GM18517 (cell line): ENCODE measurements at regions not wholly inside any gene's neighbourhood (a gene's known extent, or its start where the extent isn't known, plus 50 kb on each side); places are given as distances from the start of the nearest gene placed in this dataset.
"Not testable (repeated sequence)": the region's sequence is repeated elsewhere in the genome, so short reads cannot be mapped to it uniquely, and the experiment has no call there.

Experiments used
- ATAC-seq: cut with Tn5 transposase; IDR thresholded peaks from one replicate; pipeline ENCODE4 v1.9.1; 2021; ENCODE audit warnings: mild to moderate bottlenecking, moderate library complexity; ENCODE audit not compliant: unreplicated experiment

DNA sequence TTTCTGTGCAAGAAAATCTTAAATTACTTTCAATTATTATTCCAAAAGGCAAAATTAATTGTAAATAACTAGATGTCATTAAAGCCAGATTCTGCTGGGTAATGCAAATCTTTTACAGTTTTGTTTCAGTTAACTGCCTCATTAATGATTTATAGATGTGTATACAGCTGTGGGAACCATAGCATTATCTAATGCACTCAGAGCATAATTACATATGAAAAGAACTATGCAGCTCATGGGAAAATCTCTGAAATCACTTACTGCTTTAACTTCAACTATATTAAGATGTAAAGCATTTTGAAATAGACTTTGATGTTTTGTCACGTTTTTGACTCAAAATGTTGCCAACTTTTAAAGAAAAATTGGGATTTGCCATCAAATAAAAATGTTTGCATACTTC lies 630.3 kb upstream of the KLHL4 start:
- no peak for ATAC-seq

GRCh38 chrX:86910027-86910426 lies 607.6 kb upstream of the KLHL4 start:
- ATAC-seq: no peak

DNA sequence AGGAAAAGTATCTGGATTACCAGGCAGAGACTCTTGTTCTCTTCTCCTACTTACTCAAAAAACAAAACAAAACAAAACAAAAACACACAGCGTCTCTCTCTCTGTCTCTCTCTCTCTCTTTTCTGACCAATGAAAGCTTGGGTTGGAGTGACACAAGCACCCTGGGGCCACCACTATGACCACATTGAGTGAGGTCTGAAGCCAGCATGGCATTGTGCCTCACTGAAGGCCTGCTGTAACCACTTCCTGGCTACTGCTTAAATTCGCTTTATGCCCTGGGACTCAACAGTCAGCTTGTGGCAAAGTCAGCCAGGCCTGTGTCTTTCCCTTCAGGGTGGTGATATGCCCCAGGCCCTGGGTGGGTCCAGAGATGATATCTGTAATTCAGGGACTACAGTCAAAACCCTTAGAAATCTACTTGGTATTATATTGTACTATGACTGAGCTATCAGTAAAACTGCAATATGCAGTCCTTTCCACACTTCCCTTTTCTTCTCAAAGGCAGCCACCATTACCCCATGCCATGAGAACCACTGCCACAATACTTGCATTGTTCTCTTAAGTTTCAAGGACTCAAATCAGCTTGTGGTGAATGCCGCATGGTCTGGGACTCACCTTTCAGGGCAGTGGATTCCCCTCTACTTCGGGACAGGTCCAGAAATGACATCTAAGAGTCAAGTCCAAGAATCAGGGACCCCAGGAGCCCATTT lies 606.8 kb upstream of the KLHL4 start:
- ATAC-seq: no peak

GRCh38 chrX:86914569-86914968 lies 603.0 kb upstream of the KLHL4 start:
- ATAC-seq: no peak

- no peak for ATAC-seq
Observed at GRCh38 chrX:86917959-86918358, 599.6 kb upstream of the KLHL4 start.

DNA sequence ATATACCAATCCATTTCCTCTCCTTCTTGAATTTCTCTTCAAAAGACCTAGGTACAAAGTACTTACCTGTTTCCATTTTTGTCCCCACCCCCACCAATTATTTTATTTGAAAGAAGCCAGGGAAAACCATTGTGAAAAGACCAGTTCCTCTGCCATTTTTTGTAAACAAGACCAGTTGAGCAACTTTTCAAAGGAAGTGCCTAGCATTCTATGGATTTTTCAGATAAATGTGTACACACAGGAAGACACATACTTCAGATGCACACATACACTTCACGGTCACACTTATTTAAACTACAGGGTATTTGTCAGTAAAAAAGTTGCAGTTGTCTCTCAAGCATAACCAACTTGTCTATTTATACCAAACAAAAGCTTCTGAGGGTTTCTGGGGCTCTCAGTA lies 587.2 kb upstream of the KLHL4 start:
- ATAC-seq: no peak

DNA sequence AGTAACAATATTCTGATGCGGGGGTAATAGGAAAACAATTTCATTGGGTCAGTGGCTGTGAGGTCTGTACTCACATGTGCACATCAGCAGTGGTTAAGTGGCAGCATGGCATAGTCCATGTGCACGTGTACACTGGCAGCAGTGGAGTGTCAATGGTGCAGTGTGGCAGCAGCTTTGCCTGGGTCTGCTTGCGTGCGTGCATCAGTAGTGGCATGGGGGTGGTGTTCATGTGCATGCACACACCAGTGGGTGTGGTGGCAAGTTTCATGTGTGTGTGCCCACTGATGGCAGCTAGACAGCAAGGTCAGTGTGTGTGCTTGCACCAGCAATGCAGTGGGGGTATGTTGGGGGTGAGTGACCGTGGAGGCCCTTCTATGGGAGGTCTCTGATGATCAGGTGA lies 581.6 kb upstream of the KLHL4 start:
- ATAC-seq: no peak

DNA sequence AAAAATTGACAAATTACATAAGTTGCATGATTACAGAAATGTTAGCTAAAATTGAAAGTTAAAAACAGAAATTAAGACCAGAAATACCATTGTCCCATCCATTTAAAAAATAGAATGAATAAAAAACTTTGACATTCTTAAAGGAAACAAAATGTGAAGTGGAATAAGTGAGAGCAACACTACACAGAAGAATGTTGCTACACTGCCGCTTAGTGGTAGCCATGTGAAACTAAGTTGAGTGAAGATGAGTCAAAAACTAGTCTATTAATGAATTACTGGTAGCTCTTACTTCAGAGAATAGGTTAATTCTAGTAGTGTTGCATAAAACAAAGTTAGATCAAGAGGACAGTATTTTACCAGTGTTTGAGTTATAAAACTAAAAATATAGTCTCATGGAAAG lies 571.0 kb upstream of the KLHL4 start:
- ATAC-seq: peak; percentile 94

GRCh38 chrX:86964321-86964720 lies 553.3 kb upstream of the KLHL4 start:
- no peak for ATAC-seq

DNA sequence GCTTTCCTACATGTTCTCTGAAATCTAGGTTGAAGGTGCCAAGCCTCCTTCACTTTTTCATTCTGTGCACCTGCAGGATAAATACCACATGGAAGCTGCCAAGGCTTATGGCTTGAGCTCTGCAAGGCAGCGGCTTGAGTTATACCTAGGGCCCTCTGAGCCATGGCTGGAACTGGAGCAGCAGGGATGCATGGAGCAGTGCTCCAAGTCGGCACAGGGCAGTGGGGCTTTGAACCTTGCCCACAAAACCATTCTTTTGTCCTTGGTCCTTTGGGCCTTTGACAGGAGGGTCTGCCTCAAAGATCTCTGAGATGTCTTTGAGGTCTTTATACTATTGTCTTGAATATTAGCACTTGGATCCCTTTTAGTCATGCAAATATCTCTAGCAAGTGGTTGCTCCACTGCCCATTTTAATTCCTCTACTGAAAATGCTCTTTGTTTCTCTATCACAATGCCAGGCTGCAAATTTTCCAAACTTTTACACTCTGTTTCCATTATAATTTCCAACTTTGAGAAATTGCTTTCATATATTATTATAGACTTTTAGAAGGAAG lies 536.2 kb upstream of the KLHL4 start:
- ATAC-seq: no peak

DNA sequence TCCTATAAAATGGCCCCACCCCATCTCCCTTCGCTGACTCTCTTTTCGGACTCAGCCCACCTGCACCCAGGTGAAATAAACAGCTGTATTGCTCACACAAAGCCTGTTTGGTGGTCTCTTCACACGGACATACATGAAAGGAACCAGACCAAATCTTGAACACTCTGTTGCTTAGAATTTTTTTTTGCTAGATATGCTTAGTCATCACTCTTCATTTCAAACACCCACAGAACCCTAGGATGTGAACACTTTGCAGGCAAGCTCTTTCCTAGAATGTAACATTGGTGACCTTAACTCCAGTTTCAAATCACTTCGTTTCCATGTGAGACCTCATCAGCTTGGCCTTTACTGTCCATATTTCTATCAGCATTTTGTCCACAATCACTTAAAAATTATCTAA lies 530.3 kb upstream of the KLHL4 start:
- not testable (repeated sequence) for ATAC-seq

DNA sequence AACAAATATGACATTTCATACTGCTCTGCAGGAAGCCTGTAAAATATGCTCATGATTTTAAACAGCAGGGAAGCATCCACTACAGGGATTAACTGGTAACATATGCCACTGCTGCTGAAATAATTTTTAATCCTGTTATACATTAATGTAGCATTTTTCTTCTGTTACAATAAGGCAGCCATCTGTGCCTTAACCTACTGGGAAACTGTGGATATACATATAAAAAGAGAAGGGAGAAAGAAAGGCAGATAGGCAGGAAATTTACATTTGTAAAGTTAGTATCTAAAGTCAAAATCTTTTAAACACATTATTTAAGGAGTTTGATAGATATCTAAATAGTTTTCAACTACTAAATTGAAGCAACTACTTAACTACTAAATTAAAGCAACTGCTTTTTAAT lies 514.6 kb upstream of the KLHL4 start:
- no peak for ATAC-seq

DNA sequence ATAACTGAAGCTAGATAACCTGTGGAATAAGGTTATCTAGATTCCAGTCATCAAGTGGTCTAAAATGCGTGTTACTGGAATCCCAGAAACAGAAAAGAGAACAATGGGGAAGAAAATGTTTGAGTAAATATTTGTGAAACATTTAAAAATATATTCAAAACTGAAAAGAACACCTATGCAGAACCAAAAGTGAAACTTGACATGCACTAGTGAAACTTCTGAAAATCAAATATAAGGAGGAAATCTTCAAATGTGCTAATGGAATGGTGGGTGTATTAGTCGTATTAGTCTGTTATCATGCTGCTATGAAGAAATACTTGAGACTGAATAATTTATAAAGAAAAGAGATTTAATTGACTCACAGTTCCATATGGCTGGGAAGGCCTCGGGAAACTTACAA lies 512.4 kb upstream of the KLHL4 start:
- ATAC-seq: no peak

DNA sequence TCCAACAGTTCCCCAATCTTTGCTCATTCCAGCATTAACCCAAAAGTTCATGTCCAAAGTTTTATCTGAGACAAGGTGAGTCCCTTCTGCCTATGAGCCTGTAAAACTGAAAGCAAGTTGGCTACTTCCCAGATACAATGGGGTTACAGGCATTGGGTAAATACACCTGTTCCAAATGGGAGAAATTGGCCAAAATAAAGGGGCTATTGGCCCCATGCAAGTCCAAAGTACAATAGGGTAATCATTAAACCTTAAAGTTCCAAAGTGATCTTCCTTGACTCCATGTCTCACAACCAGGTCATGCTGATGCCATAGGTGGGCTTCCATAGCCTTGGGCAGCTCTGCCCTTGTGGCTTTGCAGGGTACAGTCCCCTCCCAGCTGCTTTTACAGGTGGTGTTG lies 511.7 kb upstream of the KLHL4 start:
- no peak for ATAC-seq

DNA sequence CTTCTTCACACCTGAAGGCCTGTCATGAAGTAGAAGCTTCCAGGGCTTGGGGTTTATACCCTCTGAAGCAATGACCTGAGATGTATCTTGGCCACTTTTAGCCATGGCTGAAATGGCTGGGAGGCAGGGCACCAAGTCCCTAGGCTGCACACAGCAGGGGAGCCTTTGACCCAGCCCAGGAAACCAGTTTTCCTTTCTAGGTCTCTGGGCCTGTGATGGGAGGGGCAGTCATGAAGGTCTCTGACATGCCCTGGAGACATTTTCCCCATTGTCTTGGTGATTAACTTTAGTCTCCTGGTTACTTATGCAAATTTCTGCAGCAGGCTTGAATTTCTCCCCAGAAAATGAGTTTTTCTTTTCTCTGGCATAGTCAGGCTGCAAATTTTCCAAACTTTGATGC lies 511.0 kb upstream of the KLHL4 start:
- ATAC-seq: no peak

- no peak for ATAC-seq
Observed at GRCh38 chrX:87017210-87017609, 500.4 kb upstream of the KLHL4 start.

DNA sequence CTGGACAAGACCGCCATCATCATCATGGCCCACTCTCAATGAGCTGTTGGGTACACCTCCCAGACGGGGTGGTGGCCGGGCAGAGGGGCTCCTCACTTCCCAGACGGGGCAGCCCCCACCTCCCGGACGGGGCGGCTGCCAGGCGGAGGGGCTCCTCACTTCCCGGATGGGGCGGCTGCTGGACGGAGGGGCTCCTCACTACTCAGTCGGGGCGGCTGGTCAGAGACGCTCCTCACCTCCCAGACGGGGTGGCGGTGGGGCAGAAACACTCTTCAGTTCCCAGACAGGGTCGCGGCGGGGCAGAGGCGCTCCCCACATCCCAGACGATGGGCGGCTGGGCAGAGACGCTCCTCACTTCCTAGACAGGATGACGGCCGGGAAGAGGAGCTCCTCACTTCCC lies 484.5 kb upstream of the KLHL4 start:
- not testable (repeated sequence) for ATAC-seq

GRCh38 chrX:87045352-87045751 lies 472.2 kb upstream of the KLHL4 start:
- ATAC-seq: no peak

DNA sequence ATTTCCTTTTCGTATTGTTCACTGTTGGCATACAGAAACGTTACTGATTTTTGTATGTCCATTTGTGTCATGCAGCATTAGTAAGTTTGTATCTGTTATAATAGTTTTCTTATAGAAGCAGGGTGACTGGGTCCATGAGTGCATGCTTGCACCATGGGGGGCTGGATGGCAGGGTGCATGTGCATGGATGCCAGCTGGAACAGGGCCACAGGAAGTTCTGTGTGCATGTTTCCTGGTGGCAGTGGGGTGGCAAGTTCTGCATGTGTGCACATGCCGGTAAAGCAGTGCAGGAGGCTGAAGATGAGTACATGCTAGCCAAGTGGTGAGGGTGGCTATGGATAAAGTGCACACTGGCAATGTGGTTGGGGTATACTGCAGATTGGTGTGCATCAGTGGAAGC lies 468.0 kb upstream of the KLHL4 start:
- ATAC-seq: no peak

DNA sequence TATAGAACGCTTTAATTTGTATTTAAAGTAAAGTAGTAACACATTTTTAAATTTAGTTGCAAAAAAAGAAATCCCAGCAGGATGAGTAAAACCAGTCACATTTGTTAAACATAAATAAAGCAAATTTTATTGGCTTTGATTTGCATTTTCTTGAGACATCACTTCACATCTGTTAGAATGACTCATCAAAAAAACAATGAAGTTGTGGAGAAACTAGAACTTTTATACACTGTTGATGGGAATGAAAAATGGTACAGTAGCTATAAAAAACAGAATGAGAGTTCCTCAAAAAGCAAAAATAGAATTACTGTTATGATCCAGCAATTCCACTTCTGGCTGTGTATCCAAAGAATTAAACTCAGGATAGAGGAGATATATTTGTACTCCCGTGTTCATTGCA lies 454.0 kb upstream of the KLHL4 start:
- no peak for ATAC-seq

GRCh38 chrX:87064502-87064901 lies 453.1 kb upstream of the KLHL4 start:
- ATAC-seq: no peak

- ATAC-seq: no peak
Observed at GRCh38 chrX:87067795-87068369, 449.7 kb upstream of the KLHL4 start.

DNA sequence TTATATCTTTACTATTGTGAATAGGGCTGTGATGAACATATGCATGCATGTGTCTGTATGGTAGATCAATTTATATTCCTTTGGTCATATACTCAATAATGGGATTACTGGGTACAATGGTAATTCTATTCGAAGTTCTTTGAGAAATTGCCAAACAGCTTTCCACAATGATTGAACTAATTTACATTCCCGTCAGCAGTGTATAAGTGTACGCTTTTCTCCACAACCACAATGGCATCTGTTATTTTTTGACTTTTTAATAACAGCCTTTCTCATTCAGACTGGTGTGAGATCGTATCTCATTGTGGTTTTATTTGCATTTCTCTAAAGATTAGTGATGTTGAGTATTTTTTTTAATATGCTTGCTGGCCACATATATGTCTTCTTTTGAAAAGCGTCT lies 439.4 kb upstream of the KLHL4 start:
- no peak for ATAC-seq
